ENCODE measurements at regions not wholly inside any gene's neighbourhood (a gene's known extent, or its start where the extent isn't known, plus 50 kb on each side); places are given as distances from the start of the nearest gene placed in this dataset.
A peak's percentile ranks its signal among the peaks of the same experiment; 100 is the strongest.

- no peak for DNase-seq
Observed at GRCh38 chr11:128058580-128059208, 528.7 kb downstream of the ETS1 start.

- DNase-seq, result no peak
Observed at GRCh38 chr11:128057786-128058395, 529.5 kb downstream of the ETS1 start.

- DNase-seq, result no peak
Observed at GRCh38 chr11:128055576-128056217, 531.7 kb downstream of the ETS1 start.

- no peak for DNase-seq
Observed at GRCh38 chr11:128053981-128054931, 533.1 kb downstream of the ETS1 start.

- no peak for DNase-seq
Observed at GRCh38 chr11:128052912-128053641, 534.3 kb downstream of the ETS1 start.

- DNase-seq, result no peak
Observed at GRCh38 chr11:128048121-128048520, 539.2 kb downstream of the ETS1 start.

- no peak for DNase-seq
Observed at GRCh38 chr11:128047026-128047425, 540.3 kb downstream of the ETS1 start.

- DNase-seq, result no peak
Observed at GRCh38 chr11:128046213-128046612, 541.1 kb downstream of the ETS1 start.

GRCh38 chr11:128045094-128045725 is 542.1 kb downstream of the ETS1 start:
- DNase-seq, result no peak

- DNase-seq, result no peak
Observed at GRCh38 chr11:128042290-128042751, 545.0 kb downstream of the ETS1 start.

- no peak for DNase-seq
Observed at GRCh38 chr11:128040603-128041002, 546.8 kb downstream of the ETS1 start.

GRCh38 chr11:128039140-128040021 is 548.0 kb downstream of the ETS1 start:
- no peak for DNase-seq

GRCh38 chr11:128036556-128037093 is 550.7 kb downstream of the ETS1 start:
- DNase-seq, result no peak

- no peak for DNase-seq
Observed at GRCh38 chr11:128036006-128036405, 551.4 kb downstream of the ETS1 start.

- DNase-seq, result peak; percentile 76
Observed at GRCh38 chr11:128031538-128032134, 555.7 kb downstream of the ETS1 start.

GRCh38 chr11:128029219-128029722 is 558.1 kb downstream of the ETS1 start:
- DNase-seq, result no peak

GRCh38 chr11:128026596-128026995 is 560.8 kb downstream of the ETS1 start:
- DNase-seq, result no peak

- no peak for DNase-seq
Observed at GRCh38 chr11:128022761-128023160, 564.6 kb downstream of the ETS1 start.

GRCh38 chr11:128022007-128022368 is 565.4 kb downstream of the ETS1 start:
- no peak for DNase-seq

Data from NCI-H146 (cell line).